ENCODE measurements at regions not wholly inside any gene's neighbourhood (a gene's known extent, or its start where the extent isn't known, plus 50 kb on each side); places are given as distances from the start of the nearest gene placed in this dataset.
A peak's percentile ranks its signal among the peaks of the same experiment; 100 is the strongest.

DNA sequence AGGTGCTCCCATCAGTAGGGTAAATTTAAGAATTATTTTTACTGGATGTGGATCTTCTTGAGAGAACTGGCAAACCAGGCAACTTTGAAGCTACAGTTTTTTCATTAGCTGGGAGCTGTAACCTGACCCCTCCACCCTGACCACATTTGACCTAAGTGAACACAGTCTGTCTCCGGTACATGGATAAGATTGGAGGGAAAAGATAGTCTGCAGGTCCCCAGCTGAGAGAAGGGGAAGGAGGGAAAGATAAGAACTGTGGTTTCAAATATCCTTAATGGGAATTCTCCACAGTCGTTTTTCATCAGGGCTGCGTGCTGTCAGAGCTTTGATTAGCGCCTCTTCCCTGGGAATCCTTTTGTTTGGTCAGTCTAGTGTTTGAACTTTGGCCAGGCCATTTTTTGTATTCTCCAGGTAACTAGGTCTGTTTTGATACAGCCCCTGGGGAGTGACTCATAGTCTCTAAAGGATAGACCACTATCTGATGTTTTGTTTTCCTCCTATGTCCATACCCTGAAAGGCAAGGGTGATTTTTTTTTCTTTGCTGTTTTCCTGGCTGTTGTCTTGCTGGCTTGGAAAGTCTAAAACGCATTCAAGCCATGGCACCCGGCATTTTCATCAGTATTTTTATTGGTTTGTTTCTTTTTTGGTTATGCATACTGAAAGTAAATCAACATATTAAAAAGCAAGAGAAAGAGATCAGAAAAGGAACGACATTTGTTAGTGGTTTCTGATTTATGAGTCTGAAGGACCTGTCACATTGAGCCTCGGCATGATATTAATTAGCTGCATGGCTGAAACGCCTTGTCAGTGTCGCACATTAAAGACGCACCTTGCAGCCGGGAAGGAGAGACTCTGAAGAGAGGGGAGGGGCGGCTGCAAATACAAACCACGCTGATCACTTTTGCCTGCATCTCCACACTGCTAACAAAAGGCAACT is 183.4 kb upstream of the FN1 start:
- peak; percentile 53 for DNase-seq (ENCODE audit: low spot score)

DNA sequence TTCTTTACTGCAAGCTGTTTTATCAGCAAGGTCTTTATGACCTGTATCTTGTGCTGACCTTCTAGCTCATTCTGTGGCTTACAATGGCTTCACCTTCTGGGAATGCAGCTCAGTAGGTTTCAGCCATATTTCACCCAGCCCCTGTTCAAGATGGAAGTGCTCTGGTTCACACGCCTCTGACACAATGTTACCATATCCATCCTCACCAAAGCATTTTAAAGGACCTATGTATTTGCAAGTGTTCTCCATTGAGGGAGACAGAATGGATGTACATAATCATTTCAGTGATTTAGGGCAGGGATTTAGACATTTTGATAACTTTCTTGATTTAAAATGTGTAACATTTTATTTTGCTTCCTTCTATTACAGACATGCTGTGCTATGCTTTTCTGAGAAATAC is 182.3 kb upstream of the FN1 start:
- no peak for DNase-seq (ENCODE audit: low spot score)

DNA sequence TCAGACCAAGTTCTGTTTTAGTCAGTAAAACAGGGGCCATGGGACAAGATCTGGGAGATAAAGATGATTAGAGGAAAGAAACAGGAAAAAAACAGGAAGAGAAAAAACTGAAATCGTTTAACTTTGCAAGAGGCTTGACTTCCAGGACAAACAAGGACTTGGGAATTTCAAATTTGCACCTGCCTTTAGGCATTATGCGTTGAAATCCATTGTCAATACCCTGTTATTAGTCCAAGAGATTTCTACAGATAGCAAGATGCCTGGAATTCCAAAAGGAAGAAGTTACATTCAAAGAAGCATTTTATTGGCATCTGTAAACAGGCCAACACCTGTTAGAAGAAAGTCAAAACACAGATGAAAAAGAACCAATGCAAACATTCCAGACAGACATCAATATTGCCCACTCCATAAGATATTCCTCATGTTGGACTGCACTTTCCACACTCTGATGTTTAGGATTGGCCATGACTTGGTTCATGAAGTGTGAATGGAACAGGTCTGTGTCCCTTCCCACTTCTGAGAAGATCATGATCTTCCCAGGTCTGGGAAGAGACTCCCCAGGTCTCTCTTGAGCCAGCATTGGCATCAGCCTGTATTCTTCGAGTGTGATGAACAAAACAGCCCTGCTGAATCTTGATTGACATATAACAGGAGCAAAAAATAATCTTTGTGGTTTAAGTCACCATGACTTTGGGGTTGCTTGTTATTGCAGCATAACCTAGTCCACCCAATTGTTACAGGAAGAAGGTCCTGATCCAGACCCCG is 181.4 kb upstream of the FN1 start:
- DNase-seq (ENCODE audit: low spot score): no peak

DNA sequence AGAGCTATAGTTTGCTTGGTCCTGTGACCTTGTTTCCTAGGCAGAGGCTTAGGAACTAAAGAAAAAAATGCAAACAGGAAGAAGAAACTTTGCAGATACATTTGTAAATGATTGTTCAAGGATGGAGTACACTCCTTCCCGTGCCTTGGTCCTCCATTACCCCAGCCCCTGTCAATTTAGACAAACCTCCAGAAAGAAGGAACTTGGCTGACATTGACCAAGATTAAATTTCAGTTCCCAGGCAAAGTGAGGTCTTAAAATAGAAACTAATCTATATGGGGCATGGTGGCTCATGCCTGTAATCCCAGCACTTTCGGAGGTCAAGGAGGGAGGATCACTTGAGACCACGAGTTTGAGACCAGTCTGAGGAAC is 179.9 kb upstream of the FN1 start:
- DNase-seq (ENCODE audit: low spot score): no peak

DNA sequence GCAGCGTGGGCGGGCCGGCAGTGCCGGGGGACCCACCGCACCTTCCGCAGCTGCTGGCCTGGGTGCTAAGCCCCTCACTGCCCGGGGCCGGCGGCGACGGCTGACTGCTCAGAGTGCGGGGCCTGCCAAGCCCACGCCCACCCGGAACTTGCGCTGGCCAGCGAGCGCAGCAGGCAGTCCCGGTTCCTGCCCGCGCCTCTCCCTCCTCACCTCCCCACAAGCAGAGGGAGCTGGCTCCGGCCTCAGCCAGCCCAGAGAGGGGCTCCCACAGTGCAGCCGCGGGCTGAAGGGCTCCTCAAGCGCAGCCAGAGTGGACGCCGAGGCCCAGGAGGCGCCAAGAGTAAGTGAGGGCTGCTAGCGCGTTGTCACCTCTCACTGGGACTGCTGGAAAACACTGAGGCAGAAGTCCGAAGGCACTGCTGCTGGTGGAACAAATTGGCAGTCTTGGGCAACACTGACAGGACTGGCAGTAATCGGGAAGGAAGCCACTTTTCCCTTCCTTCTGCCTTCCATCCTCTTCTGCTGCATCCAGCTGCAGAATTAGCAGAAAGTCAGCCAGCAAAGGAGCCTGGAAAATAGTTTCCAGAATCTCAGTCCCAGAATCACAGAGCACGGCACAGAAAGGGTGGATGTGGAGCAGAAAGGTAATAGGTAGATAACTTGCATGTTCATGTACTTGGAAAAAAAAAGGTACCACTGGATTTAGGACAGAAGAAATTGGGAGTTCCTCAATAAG is 179.4 kb upstream of the FN1 start:
- no peak for DNase-seq (ENCODE audit: low spot score)

DNA sequence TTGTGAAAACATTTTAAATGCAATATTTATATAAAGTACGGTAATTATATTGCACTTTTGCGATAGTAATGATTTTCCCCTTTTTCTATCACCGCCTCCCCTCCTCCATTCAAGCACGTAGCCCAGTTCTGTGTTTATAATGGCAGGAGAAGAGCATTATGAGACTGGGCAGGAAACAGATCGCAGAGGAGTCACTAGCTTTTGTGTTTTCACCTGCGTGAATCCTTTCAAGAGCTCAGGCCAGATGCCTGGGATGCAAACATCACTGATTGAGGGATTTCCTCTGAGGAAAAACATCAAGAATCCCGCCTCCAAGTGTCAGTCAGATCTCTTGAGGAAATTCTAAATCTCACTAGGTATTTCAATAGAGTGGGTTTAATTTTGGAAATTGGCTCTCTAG is 178.4 kb upstream of the FN1 start:
- DNase-seq (ENCODE audit: low spot score): no peak

DNA sequence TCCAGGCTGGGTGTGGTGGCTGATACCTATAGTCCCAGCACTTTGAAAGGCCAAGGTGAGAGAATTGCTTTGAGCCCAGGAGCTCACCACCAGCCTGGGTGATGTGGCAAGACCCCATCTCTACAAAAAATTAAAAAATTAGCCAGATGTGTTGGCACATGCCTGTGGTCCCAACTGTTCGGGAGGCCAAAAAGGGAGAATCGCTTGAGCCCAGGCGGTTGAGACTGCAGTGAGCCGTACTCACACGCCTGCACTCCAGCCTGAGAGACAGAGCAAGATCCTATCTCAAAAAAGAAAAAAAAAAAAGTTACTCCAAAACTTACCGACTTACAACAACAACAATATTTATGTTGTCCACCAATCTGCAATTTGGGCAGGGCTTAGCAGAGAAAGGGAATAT is 178.0 kb upstream of the FN1 start:
- DNase-seq (ENCODE audit: low spot score): no peak

DNA sequence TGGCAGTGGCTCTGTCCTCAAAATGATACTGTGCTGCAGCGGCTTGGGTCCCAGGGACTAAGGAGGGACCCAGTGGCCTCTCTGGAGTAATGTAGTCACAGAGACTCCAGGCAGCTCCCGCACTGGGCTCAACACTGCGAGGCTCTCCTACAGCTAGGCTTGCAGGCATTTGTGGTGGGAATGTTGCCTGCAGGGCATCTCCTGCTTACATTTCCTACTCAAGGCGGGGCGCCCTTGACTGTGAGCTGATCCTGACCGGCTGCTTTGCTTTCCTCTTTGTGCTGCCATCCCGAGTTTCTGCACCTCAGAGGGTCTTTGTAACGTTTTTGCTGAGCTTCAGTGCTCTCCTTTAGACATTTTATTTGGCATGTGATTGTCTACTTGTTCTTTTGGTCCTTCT is 177.4 kb upstream of the FN1 start:
- no peak for DNase-seq (ENCODE audit: low spot score)

DNA sequence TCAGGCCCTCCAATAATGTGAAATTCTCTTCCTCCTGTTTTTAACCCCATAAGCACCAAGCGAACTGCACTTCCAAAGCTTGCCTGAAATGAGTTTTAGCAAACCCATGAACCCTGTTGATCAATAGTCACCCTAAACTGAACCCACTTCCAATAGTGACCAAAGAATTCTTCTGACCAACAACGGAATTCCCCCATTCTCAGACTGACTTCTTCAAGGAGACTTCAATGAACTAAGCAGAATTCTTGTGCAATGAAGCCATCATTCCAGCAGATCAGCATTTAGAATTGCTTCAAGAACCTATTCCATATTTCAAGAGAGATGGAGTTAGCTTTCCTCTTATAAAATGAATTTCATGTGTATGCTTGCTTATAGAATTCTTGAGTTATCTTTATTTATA is 176.9 kb upstream of the FN1 start:
- no peak for DNase-seq (ENCODE audit: low spot score)

DNA sequence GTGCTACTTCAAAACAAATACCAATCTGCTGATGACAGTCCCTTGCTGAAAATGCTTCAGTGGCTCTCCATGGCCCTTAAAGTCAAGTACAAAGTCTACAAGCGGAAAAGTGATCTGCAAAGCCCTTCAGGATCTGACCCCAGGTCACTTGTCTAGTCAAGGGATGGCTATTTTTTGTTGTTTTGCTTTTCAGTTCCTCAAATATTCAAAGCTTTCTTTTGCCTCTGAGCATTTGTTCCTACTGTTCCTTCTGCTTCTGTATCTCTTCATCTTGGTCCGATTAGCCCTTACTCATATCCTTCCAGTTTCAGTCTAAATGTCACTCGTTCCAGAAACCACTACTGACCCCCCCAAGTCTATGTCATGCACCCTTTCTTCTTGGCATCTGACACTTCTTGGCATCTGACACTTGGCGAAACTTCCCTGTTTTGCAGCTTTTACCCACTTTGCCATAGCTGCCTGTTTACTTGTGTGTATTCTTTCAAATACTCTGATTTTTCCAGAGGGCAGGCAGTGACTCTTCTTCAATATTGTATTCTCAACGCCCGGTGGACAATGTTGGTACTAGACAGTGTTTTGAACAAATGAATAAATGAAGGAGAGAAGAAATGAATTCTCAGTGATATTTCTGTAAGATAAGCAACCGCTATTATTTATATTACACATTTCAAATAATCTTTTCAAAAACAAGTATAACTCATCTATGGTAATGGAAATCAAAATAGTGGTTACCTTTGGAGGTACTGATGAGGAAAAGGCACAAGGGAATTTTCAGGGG is 175.9 kb upstream of the FN1 start:
- no peak for DNase-seq (ENCODE audit: low spot score)

DNA sequence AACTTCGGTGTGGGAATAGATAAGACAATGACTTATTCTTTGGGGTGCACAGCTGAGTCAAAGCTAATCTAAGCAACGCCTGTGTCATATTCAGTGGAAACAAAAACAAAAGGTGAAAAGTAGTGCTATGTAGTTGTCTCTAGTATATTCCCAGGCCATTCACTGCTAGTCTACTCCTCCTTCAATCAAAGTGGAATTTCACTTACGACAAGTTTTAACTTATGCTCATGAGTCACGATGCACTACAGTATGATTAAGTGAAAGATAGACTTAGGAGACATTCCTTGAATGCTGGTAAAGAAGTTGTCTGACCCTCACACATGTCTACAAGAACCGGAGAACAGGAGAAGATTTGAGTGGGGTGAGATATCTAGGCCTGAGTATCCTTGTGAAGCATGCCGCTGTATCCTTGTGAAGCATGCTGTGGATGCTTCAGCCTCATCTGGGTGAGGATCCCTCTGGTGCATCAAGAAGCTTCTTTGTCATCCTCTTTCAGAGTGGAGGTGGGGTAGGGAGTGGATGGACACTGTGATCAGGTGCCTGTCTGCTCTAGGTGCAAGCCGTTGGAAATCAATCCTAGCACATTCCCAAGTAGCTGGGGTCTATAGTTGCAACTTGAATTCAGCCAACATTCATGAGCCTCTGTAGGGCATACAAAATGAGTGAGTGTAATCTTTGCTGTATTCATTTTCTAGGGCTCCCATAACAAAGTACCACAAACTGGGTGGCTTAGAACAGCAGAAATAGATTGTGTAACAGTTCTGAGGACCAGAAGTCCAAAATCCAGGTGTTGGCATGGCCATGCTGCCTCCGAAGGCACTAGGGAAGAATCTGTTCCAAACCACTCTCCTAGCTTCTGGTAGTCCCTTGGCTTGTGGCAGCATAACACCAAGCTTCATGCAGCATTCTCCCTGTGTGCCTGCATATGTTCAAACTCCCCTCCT is 173.5 kb upstream of the FN1 start:
- DNase-seq (ENCODE audit: low spot score): no peak

DNA sequence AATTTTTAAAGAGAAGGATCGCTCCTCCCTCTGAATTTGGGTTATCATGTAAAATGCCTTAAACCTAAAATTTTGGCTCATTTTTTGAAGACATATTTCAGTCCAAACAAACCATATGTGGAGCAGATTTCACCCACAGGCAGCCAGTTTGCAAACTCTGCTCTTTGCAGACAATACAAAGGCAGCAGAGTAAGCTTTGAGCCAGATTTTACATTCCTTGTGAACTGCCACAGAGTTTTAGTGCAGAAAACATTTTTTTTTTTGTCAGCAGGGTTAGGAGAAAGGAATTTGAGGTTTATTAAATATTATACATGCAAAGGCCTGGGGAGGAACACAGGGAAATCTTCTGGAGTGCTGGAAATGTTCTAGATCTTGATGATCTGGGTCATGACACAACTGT is 171.9 kb upstream of the FN1 start:
- DNase-seq (ENCODE audit: low spot score): no peak

DNA sequence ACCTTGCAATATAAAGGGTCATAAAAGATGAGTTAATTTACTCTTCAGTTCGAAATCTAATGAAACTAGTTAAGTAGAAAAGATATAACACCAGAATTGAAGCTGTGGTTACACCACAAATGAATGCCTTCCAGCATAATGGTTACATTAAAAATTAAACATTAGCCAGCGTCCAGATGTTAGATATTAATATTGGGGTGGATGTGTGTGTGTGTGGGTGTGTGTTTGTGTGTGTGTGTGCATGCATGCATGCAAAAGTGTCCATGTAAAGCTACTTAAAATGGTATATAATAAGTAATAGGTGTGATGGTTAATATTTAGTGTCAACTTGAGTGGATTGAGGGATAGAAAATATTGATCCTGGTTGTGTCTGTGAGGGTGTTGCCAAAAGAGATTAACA is 170.4 kb upstream of the FN1 start:
- no peak for DNase-seq (ENCODE audit: low spot score)

DNA sequence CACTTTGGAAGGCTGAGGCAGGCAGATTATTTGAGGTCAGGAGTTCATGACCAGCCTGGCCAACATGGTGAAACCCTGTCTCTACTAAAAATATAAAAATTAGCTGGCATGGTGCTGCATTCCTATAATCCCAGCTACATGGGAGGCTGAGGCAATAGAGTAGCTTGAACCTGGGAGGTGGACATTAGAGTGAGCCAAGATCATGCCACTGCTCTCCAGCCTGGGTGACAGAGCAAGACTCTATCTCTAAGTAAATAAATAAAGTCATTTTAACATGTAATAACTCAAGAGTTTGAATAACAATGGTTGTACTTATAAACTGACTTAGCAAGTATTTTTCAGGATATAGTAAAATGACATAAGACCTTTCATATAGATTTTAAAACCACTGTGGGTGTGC is 169.3 kb upstream of the FN1 start:
- DNase-seq (ENCODE audit: low spot score): no peak

DNA sequence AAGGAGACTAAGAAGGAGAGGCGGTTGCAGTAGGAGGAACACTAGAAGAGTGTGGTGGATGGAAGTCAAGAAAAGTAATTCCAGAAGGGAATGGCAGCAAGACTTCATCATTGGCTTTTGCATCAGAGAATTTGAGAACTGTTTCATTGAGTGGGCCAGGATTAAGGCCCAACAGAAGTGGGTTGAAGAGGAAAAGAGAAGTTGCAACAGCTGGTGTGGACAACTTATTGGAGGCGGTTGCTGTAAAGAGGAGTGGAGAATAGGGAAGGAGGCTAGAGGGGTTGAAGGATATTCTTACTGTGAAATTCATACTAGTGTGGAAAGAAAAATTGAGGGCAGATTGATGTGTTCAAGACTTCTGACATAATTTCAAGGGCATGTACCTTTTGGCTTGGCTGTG is 168.7 kb upstream of the FN1 start:
- DNase-seq (ENCODE audit: low spot score): no peak

DNA sequence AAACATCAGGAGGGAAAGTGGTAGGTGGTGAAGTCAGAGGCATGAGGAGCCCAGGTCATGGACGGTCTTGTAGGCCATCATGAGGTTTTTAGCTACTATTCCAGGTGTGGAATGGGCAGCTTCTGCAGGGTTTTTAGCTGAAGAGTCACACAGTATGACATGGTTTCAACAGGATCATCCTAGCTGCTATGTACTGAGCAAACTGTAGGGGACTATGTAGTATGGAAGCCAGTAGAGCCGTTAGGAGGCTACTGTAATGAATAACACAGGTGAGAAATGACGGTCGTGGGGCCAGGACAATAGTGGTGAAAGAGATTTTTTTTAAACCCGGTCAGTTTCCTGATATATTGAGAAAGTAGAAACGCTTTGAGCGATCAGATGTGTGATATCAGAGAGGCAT is 167.6 kb upstream of the FN1 start:
- no peak for DNase-seq (ENCODE audit: low spot score)

DNA sequence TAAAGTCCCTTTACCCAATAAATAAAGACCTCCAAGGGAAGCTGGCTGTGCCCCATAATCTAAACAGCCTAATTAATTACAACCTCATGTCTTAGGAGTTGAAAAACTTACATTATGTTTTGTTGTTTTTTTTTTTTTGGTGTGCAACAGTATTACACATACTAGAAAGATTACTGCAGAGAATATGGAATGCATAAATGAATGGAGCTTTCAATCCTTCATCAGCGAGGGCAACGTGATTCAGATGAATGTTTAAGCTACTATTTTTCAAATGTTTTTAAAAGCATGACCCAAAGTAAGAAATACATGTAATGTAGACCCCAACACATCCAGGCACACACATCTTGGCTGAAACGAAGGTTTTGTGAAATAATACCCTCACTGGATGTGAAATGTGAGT is 167.1 kb upstream of the FN1 start:
- DNase-seq (ENCODE audit: low spot score): no peak

DNA sequence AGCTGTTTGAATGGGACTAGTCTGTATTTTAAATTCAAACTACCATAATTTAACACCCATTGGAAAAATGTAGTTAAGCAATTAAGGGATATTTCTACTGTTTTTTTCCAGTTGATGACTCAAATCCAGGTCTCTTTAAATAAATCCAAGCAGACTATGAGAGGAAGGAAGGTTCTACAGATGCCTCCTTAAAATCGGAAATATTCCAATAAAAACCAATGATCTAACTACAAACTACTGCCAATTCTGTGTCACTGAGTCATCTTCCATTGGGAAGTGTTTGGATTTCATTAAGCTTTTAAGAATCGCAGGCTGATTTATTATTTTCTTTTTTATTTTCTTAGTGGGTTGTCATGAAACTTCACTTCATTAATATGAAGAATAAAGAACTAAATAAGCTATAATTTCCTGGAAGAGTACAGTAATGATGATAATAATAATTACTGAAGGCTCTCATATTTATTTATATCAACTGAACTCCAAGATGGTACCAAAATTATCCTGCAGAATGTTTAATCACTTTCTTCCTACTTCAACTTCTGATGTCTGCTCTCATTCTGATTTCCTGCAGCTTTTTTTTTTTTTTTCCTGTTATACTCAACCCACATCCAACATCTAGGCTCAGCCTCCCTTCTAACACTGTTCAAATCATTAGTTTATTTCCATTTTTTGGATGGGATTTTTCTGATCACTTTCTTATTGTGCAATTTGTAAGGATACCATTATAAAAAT is 166.3 kb upstream of the FN1 start:
- no peak for DNase-seq (ENCODE audit: low spot score)

DNA sequence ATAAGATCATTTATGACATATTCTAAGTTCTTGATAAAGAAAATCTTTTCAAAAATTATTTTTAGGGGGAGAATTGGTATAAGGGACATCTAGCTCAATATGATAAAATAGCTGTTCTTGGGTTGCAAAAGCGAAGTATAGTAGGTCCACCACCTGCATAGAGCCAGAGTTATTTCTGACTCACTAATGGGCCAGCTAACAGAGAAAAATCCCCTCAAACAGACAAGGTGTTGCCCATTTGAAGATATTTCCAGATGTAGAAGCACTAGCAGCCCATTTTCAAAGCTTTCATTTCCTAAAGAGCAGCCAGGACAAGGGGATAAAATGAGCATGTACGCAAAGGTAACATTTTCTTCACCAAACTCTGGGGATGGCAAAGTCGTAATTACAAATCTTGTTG is 165.7 kb upstream of the FN1 start:
- DNase-seq (ENCODE audit: low spot score): no peak

DNA sequence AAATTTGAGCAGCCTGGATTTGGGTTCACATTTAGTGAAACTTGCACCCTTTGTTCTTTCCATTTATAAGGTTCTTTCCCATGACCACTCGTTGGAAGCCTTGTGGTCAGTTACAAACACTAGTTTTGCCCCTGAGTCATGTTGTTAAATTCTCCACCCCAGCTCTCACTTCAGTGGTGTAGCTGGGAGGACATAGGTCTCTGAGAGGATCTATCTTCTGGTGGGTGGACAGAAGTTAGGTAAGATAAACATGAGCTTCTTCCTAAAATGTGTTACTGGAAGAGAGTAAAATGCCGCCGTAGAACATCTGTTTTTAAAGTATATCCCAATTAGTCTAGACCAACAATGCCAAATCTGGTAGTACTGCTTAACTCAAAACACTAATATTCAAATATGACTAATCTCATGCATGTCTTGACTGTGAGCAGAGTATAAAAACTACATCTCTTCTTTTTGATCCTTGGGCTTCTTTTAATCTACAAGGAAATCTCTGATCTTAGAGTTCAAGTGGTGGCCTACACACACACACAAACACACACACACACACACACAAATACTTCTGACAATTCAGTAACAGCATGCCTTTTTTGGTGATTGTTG is 162.6 kb upstream of the FN1 start:
- no peak for DNase-seq (ENCODE audit: low spot score)
